ENCODE measurements at regions not wholly inside any gene's neighbourhood (a gene's known extent, or its start where the extent isn't known, plus 50 kb on each side); places are given as distances from the start of the nearest gene placed in this dataset.

GRCh38 chr20:48186915-48187314 lies 401.6 kb upstream of the SULF2 start:
- no peak for TF ChIP-seq CTCF (conservative IDR thresholded peaks at IDR 0.05; ENCODE audit: low read length)
- TF ChIP-seq EZH2phosphoT487 (IDR thresholded peaks at IDR 0.05; ENCODE audit: borderline replicate concordance): no peak
